ENCODE measurements at regions not wholly inside any gene's neighbourhood (a gene's known extent, or its start where the extent isn't known, plus 50 kb on each side); places are given as distances from the start of the nearest gene placed in this dataset.

DNA sequence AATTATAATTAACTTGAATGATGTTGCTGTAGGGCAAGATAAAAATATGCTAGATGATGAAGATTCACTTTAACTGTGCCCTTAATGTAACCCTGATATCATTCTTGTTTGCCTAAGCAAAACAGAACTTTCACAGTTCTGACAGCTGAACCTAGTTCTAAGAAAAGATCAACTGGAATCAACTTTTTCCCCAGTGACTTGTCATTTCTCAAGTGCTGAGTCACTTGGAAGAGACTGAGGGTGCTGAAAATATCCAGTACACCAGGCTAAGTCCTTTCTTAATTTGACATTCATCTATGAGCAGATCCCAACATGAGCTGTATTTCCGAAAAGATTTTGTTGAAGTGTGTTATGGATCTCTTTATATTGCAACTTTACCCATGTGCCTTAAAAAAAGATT is 140.4 kb downstream of the MID1IP1 start:
- Histone ChIP-seq H3K9me3 (no peaks in the 10 kb centered on the region), H3K27ac (no peak overlapping the region), H3K27me3 (no peaks in the 10 kb centered on the region), H3K4me1 (ENCODE audit: insufficient read depth) (no peaks in the 10 kb centered on the region), H3K36me3 (no peaks in the 10 kb centered on the region), H3K4me3 (no peak overlapping the region)
- TF ChIP-seq, protein P1, sequence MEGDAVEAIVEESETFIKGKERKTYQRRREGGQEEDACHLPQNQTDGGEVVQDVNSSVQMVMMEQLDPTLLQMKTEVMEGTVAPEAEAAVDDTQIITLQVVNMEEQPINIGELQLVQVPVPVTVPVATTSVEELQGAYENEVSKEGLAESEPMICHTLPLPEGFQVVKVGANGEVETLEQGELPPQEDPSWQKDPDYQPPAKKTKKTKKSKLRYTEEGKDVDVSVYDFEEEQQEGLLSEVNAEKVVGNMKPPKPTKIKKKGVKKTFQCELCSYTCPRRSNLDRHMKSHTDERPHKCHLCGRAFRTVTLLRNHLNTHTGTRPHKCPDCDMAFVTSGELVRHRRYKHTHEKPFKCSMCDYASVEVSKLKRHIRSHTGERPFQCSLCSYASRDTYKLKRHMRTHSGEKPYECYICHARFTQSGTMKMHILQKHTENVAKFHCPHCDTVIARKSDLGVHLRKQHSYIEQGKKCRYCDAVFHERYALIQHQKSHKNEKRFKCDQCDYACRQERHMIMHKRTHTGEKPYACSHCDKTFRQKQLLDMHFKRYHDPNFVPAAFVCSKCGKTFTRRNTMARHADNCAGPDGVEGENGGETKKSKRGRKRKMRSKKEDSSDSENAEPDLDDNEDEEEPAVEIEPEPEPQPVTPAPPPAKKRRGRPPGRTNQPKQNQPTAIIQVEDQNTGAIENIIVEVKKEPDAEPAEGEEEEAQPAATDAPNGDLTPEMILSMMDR (IDR thresholded peaks at IDR 0.05), result no peak
- no peak for TF ChIP-seq POLR2A (IDR thresholded peaks at IDR 0.05)
- TF ChIP-seq EP300 (IDR thresholded peaks at IDR 0.05), result no peak
- DNase-seq, result no peak
- intact Hi-C loops (cut with DNase I), result no loop called here
- WGBS, 3 donors, result 87 to 97% (median 92%) methylated on average over 1 of the region's 1 CpG

DNA sequence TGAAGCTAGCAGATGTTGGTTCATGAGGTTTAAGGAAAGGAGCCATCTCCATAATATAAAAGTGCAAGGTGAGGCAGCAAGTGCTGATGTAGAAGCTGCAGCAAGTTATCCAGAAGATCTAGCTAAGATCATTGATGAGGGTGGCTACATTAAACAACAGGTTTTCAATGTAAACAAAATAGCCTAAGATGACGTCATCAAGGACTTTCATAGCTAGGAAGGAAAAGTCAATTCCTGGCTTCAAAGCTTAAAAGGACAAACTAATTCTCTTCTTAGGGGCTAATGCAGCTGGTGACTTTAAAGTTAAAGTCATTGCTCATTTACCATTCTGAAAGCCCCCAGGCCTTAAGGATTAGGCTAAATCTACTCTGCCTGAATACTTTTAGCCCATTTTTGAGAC is 141.9 kb downstream of the MID1IP1 start:
- WGBS, 3 donors, result 68 to 75% (median 72%) methylated on average over 1 of the region's 1 CpG
- no peak for DNase-seq
- Histone ChIP-seq H3K36me3 (no peaks in the 10 kb centered on the region), H3K27ac (no peak overlapping the region), H3K9me3 (no peaks in the 10 kb centered on the region), H3K27me3 (no peaks in the 10 kb centered on the region), H3K4me3 (no peak overlapping the region), H3K4me1 (ENCODE audit: insufficient read depth) (no peaks in the 10 kb centered on the region)
- TF ChIP-seq, protein P1 (IDR thresholded peaks at IDR 0.05), result no peak
- TF ChIP-seq EP300 (IDR thresholded peaks at IDR 0.05), result no peak
- TF ChIP-seq POLR2A (IDR thresholded peaks at IDR 0.05), result no peak
- intact Hi-C loops (cut with DNase I), result no loop called here

DNA sequence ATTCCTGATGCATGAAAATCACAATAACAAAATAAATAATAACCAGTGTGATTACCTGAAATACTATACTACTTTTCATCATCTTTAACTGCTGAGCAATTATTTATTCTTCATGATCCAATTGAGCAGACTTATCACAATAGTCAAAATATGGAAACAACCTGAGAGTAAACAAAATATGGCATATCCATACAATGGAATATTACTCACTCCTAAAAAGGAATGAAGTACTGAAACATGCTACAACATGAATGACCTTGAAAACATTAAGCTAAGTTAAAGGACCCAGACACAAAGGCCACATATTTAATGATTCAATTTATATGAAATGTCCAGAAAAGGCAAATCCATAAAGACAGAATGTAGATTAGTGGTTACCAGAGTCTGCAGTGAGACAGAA is 146.8 kb downstream of the MID1IP1 start:
- intact Hi-C loops (cut with DNase I), result no loop called here
- Histone ChIP-seq H3K27me3 (no peaks in the 10 kb centered on the region), H3K4me3 (no peak overlapping the region), H3K4me1 (ENCODE audit: insufficient read depth) (no peaks in the 10 kb centered on the region), H3K36me3 (no peaks in the 10 kb centered on the region), H3K9me3 (no peaks in the 10 kb centered on the region), H3K27ac (no peak overlapping the region)
- no peak for DNase-seq
- TF ChIP-seq EP300 (IDR thresholded peaks at IDR 0.05) (no peak), POLR2A (IDR thresholded peaks at IDR 0.05) (no peak)
- TF ChIP-seq, protein P1 (IDR thresholded peaks at IDR 0.05), result no peak

DNA sequence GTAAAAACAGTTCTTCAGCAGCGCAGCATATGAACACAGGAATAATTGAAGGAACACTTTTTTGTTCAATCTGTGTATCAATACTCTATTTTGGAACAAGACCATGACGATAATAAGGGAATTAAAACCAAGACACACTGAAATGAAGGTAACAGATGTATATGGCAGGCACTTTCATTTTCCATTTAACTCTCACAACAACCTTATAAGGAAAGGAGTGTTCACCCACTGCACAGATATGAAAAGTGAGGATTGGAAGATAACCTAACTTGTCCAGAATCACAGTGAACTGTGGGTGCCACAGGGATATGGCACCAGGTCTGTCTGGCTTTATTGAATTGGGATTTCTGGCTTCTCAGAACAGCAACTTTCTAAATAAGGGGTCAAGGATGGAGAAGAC is 153.3 kb downstream of the MID1IP1 start:
- no peak for DNase-seq

More for the DNA sequence above, 153.3 kb downstream of the MID1IP1 start:
- Histone ChIP-seq H3K27me3 (no peaks in the 10 kb centered on the region), H3K27ac (no peak overlapping the region), H3K9me3 (no peaks in the 10 kb centered on the region), H3K4me3 (no peak overlapping the region), H3K36me3 (no peaks in the 10 kb centered on the region), H3K4me1 (ENCODE audit: insufficient read depth) (peaks cover 1% of the 10 kb centered on the region)
- WGBS, 3 donors, result 68 to 79% (median 72%) methylated on average over 2 of the region's 2 CpGs
- TF ChIP-seq, protein P1 (IDR thresholded peaks at IDR 0.05), result no peak
- TF ChIP-seq EP300 (IDR thresholded peaks at IDR 0.05), result no peak
- TF ChIP-seq POLR2A (IDR thresholded peaks at IDR 0.05), result no peak
- intact Hi-C loops (cut with DNase I), result no loop called here

All from ovary (tissue), 7 donors.